ACC112 (cell line): ENCODE measurements at regions not wholly inside any gene's neighbourhood (a gene's known extent, or its start where the extent isn't known, plus 50 kb on each side); places are given as distances from the start of the nearest gene placed in this dataset.

ENCODE experiments used
- H2AFZ ChIP-seq: fragments of 200-600 bp; sonication (generic); one replicate; pipeline ENCODE4 v1.6.0; 2017; ENCODE audit warnings: antibody characterized with exemption, low read length; ENCODE audit not compliant: unreplicated experiment
- H3K27ac ChIP-seq: fragments of 200-600 bp; sonication (generic); 2 replicates; pipeline ENCODE4 v1.5.1; 2014; ENCODE audit warnings: low read depth, mild to moderate bottlenecking, antibody characterized with exemption, low read length, moderate library complexity
- H3K27me3 ChIP-seq: fragments of 200-600 bp; sonication (generic); 2 replicates; pipeline ENCODE4 v1.6.1; 2014; ENCODE audit warnings: mild to moderate bottlenecking, antibody characterized with exemption, low read length, moderate library complexity, mixed read lengths; ENCODE audit not compliant: insufficient read depth
- H3K36me3 ChIP-seq: fragments of 200-600 bp; sonication (generic); 2 replicates; pipeline ENCODE4 v1.6.1; 2016; ENCODE audit warnings: mild to moderate bottlenecking, antibody characterized with exemption, low read length, moderate library complexity, mixed read lengths; ENCODE audit not compliant: insufficient read depth
- H3K4me1 ChIP-seq: fragments of 200-600 bp; sonication (generic); one replicate; pipeline ENCODE4 v1.6.1; 2016; ENCODE audit warnings: low read length, mixed read lengths; ENCODE audit not compliant: insufficient read depth, unreplicated experiment, control insufficient read depth
- H3K4me3 ChIP-seq: fragments of 200-600 bp; sonication (generic); 2 replicates; pipeline ENCODE4 v1.5.1; 2014; ENCODE audit warnings: mild to moderate bottlenecking, low read depth, low read length
- H3K79me2 ChIP-seq: fragments of 200-600 bp; sonication (generic); one replicate; pipeline ENCODE4 v1.6.0; 2016; ENCODE audit warnings: low read length; ENCODE audit not compliant: control insufficient read depth, unreplicated experiment, insufficient read depth

GRCh38 chr16:73711406-73712080 lies 585.1 kb upstream of the PSMD7 start:
- no peak overlapping the region for H3K4me3 ChIP-seq
- H3K27ac ChIP-seq, result no peak overlapping the region
- H3K36me3 ChIP-seq, result no peaks in the 10 kb centered on the region
- H3K79me2 ChIP-seq, result no peaks in the 10 kb centered on the region
- no peaks in the 10 kb centered on the region for H3K4me1 ChIP-seq
- no peak overlapping the region for H2AFZ ChIP-seq
- H3K27me3 ChIP-seq, result no peaks in the 10 kb centered on the region

GRCh38 chr16:73710526-73710925 lies 586.1 kb upstream of the PSMD7 start:
- H3K27me3 ChIP-seq, result no peaks in the 10 kb centered on the region
- H2AFZ ChIP-seq, result no peak overlapping the region
- no peaks in the 10 kb centered on the region for H3K4me1 ChIP-seq
- H3K27ac ChIP-seq, result no peak overlapping the region
- H3K4me3 ChIP-seq, result no peak overlapping the region
- H3K79me2 ChIP-seq, result no peaks in the 10 kb centered on the region
- H3K36me3 ChIP-seq, result no peaks in the 10 kb centered on the region

GRCh38 chr16:73707863-73708262 lies 588.8 kb upstream of the PSMD7 start:
- H3K4me1 ChIP-seq, result no peaks in the 10 kb centered on the region
- H3K27me3 ChIP-seq, result no peaks in the 10 kb centered on the region
- no peak overlapping the region for H2AFZ ChIP-seq
- H3K36me3 ChIP-seq, result no peaks in the 10 kb centered on the region
- no peaks in the 10 kb centered on the region for H3K79me2 ChIP-seq
- H3K4me3 ChIP-seq, result no peak overlapping the region
- no peak overlapping the region for H3K27ac ChIP-seq

GRCh38 chr16:73703891-73704290 lies 592.7 kb upstream of the PSMD7 start:
- no peaks in the 10 kb centered on the region for H3K4me1 ChIP-seq
- H3K27me3 ChIP-seq, result no peaks in the 10 kb centered on the region
- no peak overlapping the region for H3K4me3 ChIP-seq
- no peaks in the 10 kb centered on the region for H3K36me3 ChIP-seq
- no peaks in the 10 kb centered on the region for H3K79me2 ChIP-seq
- no peak overlapping the region for H3K27ac ChIP-seq
- H2AFZ ChIP-seq, result no peak overlapping the region

GRCh38 chr16:73697336-73697735 lies 599.3 kb upstream of the PSMD7 start:
- H3K27ac ChIP-seq, result no peak overlapping the region
- no peak overlapping the region for H2AFZ ChIP-seq
- no peaks in the 10 kb centered on the region for H3K27me3 ChIP-seq
- H3K4me3 ChIP-seq, result no peak overlapping the region
- no peaks in the 10 kb centered on the region for H3K79me2 ChIP-seq
- H3K36me3 ChIP-seq, result no peaks in the 10 kb centered on the region
- no peaks in the 10 kb centered on the region for H3K4me1 ChIP-seq

GRCh38 chr16:73692861-73693260 lies 603.8 kb upstream of the PSMD7 start:
- H3K79me2 ChIP-seq, result no peaks in the 10 kb centered on the region
- no peak overlapping the region for H3K4me3 ChIP-seq
- no peak overlapping the region for H3K27ac ChIP-seq
- H3K36me3 ChIP-seq, result no peaks in the 10 kb centered on the region
- H2AFZ ChIP-seq, result no peak overlapping the region
- H3K4me1 ChIP-seq, result no peaks in the 10 kb centered on the region
- H3K27me3 ChIP-seq, result no peaks in the 10 kb centered on the region

- no peak overlapping the region for H2AFZ ChIP-seq
- no peaks in the 10 kb centered on the region for H3K27me3 ChIP-seq
- H3K36me3 ChIP-seq, result no peaks in the 10 kb centered on the region
- H3K27ac ChIP-seq, result no peak overlapping the region
- no peak overlapping the region for H3K4me3 ChIP-seq
- no peaks in the 10 kb centered on the region for H3K4me1 ChIP-seq
- H3K79me2 ChIP-seq, result no peaks in the 10 kb centered on the region
Measured at GRCh38 chr16:73683804-73684203, 612.8 kb upstream of the PSMD7 start.

GRCh38 chr16:73672135-73672534 lies 624.2 kb upstream of the ZFHX3 start:
- H2AFZ ChIP-seq, result no peak overlapping the region
- H3K79me2 ChIP-seq, result no peaks in the 10 kb centered on the region
- no peaks in the 10 kb centered on the region for H3K27me3 ChIP-seq
- no peaks in the 10 kb centered on the region for H3K36me3 ChIP-seq
- no peak overlapping the region for H3K27ac ChIP-seq
- no peaks in the 10 kb centered on the region for H3K4me1 ChIP-seq
- no peak overlapping the region for H3K4me3 ChIP-seq

- H3K27ac ChIP-seq, result no peak overlapping the region
- H2AFZ ChIP-seq, result no peak overlapping the region
- no peaks in the 10 kb centered on the region for H3K27me3 ChIP-seq
- no peaks in the 10 kb centered on the region for H3K4me1 ChIP-seq
- no peaks in the 10 kb centered on the region for H3K79me2 ChIP-seq
- no peaks in the 10 kb centered on the region for H3K36me3 ChIP-seq
- no peak overlapping the region for H3K4me3 ChIP-seq
Measured at GRCh38 chr16:73670836-73671820, 623.2 kb upstream of the ZFHX3 start.

- Histone ChIP-seq H3K27me3 (no peaks in the 10 kb centered on the region), H3K4me1 (no peaks in the 10 kb centered on the region), H2AFZ (no peak overlapping the region), H3K79me2 (no peaks in the 10 kb centered on the region), H3K4me3 (no peak overlapping the region), H3K36me3 (no peaks in the 10 kb centered on the region), H3K27ac (no peak overlapping the region)
Measured at GRCh38 chr16:73669535-73670274, 621.8 kb upstream of the ZFHX3 start.
